Keratinocyte (primary cell): ENCODE measurements at regions not wholly inside any gene's neighbourhood (a gene's known extent, or its start where the extent isn't known, plus 50 kb on each side); places are given as distances from the start of the nearest gene placed in this dataset.

Experiments used
- CTCF ChIP-seq, 3 experiments: IDR thresholded peaks in 1 of 3; conservative IDR thresholded peaks in 1 of 3; optimal IDR thresholded peaks in 1 of 3; 2 replicates in 2 of 3; 3 replicates in 1 of 3; pipeline versions ENCODE3 to v1.5.1; 2011; ENCODE audit warnings: low read length in 3 of 3, mild to moderate bottlenecking in 3 of 3, moderate library complexity in 2 of 3, control low read depth in 1 of 3, inconsistent platforms in 1 of 3; ENCODE audit not compliant: insufficient read depth in 2 of 3; ENCODE audit errors: extremely low read depth in 1 of 3
- EZH2 ChIP-seq: IDR thresholded peaks from one replicate; pipeline ENCODE4 v1.6.1; 2012; ENCODE audit warnings: inconsistent platforms, mild to moderate bottlenecking, low read length, moderate library complexity

GRCh38 chr1:216815260-216816131 is 92.3 kb upstream of the ESRRG start:
- TF ChIP-seq EZH2 (no peak), CTCF (optimal IDR thresholded peaks at IDR 0.05 in 1 of 3, IDR thresholded peaks at IDR 0.05 in 1 of 3, conservative IDR thresholded peaks at IDR 0.05 in 1 of 3; ENCODE audit: extremely low read depth in 1 of 3, insufficient read depth in 2 of 3, low read length in 3 of 3) (no peak)
